Amniotic stem cell (primary cell): ENCODE measurements at regions not wholly inside any gene's neighbourhood (a gene's known extent, or its start where the extent isn't known, plus 50 kb on each side); places are given as distances from the start of the nearest gene placed in this dataset.
A peak's percentile ranks its signal among the peaks of the same experiment; 100 is the strongest.

Experiments
- DNase-seq: peaks from one replicate; lab custom pipeline; 2025; lab: John Stamatoyannopoulos, UW

GRCh38 chr20:60244373-60245146 is 286.3 kb downstream of the CDH26 start:
- no peak for DNase-seq

GRCh38 chr20:60246751-60247150 is 288.5 kb downstream of the CDH26 start:
- DNase-seq = no peak

GRCh38 chr20:60249436-60249835 is 291.2 kb downstream of the CDH26 start:
- DNase-seq = peak; percentile 89

GRCh38 chr20:60250251-60250650 is 292.0 kb downstream of the CDH26 start:
- DNase-seq = no peak

- DNase-seq = no peak
These were observed 294.6 kb downstream of the CDH26 start for GRCh38 chr20:60252866-60253265.

- DNase-seq = no peak
These were observed 295.2 kb downstream of the CDH26 start for GRCh38 chr20:60253471-60253870.

- DNase-seq = peak; percentile 7
These were observed 296.7 kb downstream of the CDH26 start for GRCh38 chr20:60254901-60255411.

GRCh38 chr20:60255415-60255814 is 297.2 kb downstream of the CDH26 start:
- no peak for DNase-seq

GRCh38 chr20:60255866-60256265 is 297.6 kb downstream of the CDH26 start:
- no peak for DNase-seq

- no peak for DNase-seq
These were observed 298.6 kb downstream of the CDH26 start for GRCh38 chr20:60256811-60257210.

GRCh38 chr20:60257671-60258070 is 299.4 kb downstream of the CDH26 start:
- no peak for DNase-seq

- no peak for DNase-seq
These were observed 300.1 kb downstream of the CDH26 start for GRCh38 chr20:60258255-60258863.

- no peak for DNase-seq
These were observed 303.1 kb downstream of the CDH26 start for GRCh38 chr20:60261333-60261732.

- no peak for DNase-seq
These were observed 304.9 kb downstream of the CDH26 start for GRCh38 chr20:60262967-60263603.

- no peak for DNase-seq
These were observed 305.8 kb downstream of the CDH26 start for GRCh38 chr20:60263725-60264709.

- DNase-seq = no peak
These were observed 308.1 kb downstream of the CDH26 start for GRCh38 chr20:60266177-60266823.

- DNase-seq = no peak
These were observed 310.3 kb downstream of the CDH26 start for GRCh38 chr20:60268491-60268890.

GRCh38 chr20:60269573-60270162 is 311.4 kb downstream of the CDH26 start:
- DNase-seq = no peak

- no peak for DNase-seq
These were observed 312.1 kb downstream of the CDH26 start for GRCh38 chr20:60270341-60270740.

GRCh38 chr20:60271597-60271996 is 313.4 kb downstream of the CDH26 start:
- DNase-seq = no peak

GRCh38 chr20:60272790-60273189 is 314.6 kb downstream of the CDH26 start:
- no peak for DNase-seq
